GM10248 (cell line): ENCODE measurements at regions not wholly inside any gene's neighbourhood (a gene's known extent, or its start where the extent isn't known, plus 50 kb on each side); places are given as distances from the start of the nearest gene placed in this dataset.

ENCODE experiments used
- CTCF ChIA-PET: fragments of 300-600 bp; sonication (Branson Sonifier 250); formaldehyde crosslinking; extraction: SDS; loops from one replicate; lab custom pipeline; 2021; ENCODE audit warnings: antibody characterized with exemption; lab: Yijun Ruan, JAX
- POLR2A ChIA-PET: fragments of 350-650 bp; sonication (Branson Sonifier 250); formaldehyde crosslinking; extraction: SDS; loops from one replicate; lab custom pipeline; 2020; ENCODE audit warnings: antibody characterized with exemption; lab: Yijun Ruan, JAX
- DNase-seq: peaks from one replicate; pipeline ENCODE4 v3.0.0; 2012; ENCODE audit errors: extremely low spot score
- CTCF ChIP-seq: IDR thresholded peaks from 2 replicates; pipeline ENCODE4 v1.5.1; 2012; ENCODE audit warnings: mild to moderate bottlenecking, low read depth; ENCODE audit errors: extremely low read depth, missing control alignments, control extremely low read depth

GRCh38 chr2:184119989-184120800 lies 478.1 kb upstream of the ZNF804A start:
- ChIA-PET CTCF (no interaction called here), POLR2A (no interaction called here)
- no peak for TF ChIP-seq CTCF
- no peak for DNase-seq

- TF ChIP-seq CTCF = no peak
- DNase-seq = no peak
- CTCF ChIA-PET = no interaction called here
- POLR2A ChIA-PET = no interaction called here
Observed at GRCh38 chr2:184125867-184126266, 472.5 kb upstream of the ZNF804A start.

- ChIA-PET POLR2A (no interaction called here), CTCF (interaction anchor here (1.0 to 1.6 kb wide), 2 partner anchors 10 to 28 kb away, joined by 3 to 4 read pairs; no protein-coding TSS in a partner anchor)
- TF ChIP-seq CTCF = no peak
- DNase-seq = no peak
Observed at GRCh38 chr2:184129073-184129472, 469.3 kb upstream of the ZNF804A start.

- ChIA-PET CTCF (interaction anchor here (1.4 kb wide), 1 partner anchor 27 kb away, joined by 3 read pairs; no protein-coding TSS in a partner anchor), POLR2A (no interaction called here)
Observed at GRCh38 chr2:184137955-184138354, 460.4 kb upstream of the ZNF804A start.

GRCh38 chr2:184141866-184142265 lies 456.5 kb upstream of the ZNF804A start:
- POLR2A ChIA-PET = no interaction called here
- DNase-seq = no peak
- TF ChIP-seq CTCF = no peak
- CTCF ChIA-PET = no interaction called here

More at GRCh38 chr2:184137955-184138354, 460.4 kb upstream of the ZNF804A start:
- TF ChIP-seq CTCF = no peak
- DNase-seq = no peak

GRCh38 chr2:184154438-184154837 lies 443.9 kb upstream of the ZNF804A start:
- ChIA-PET CTCF (no interaction called here), POLR2A (no interaction called here)
- no peak for TF ChIP-seq CTCF
- no peak for DNase-seq
